Caki2 (cell line): ENCODE measurements at regions not wholly inside any gene's neighbourhood (a gene's known extent, or its start where the extent isn't known, plus 50 kb on each side); places are given as distances from the start of the nearest gene placed in this dataset.
A peak's percentile ranks its signal among the peaks of the same experiment; 100 is the strongest.
"Not testable (repeated sequence)": the region's sequence is repeated elsewhere in the genome, so short reads cannot be mapped to it uniquely, and the experiment has no call there.

Source experiments
- DNase-seq: peaks from one replicate; pipeline ENCODE4 v3.0.0-alpha.2; 2015; ENCODE audit warnings: low read depth
- in situ Hi-C: cut with HindIII; loops from 2 replicates; pipeline ENCODE4 v1.10.0; 2016; ENCODE audit warnings: low sequenced_read_pairs, low pct_unique_long_range_greater_than_20kb, mixed read lengths

- in situ Hi-C loops: no loop called here
- no peak for DNase-seq
Observed at GRCh38 chr3:78035131-78035641, 995.3 kb downstream of the ROBO2 start.

GRCh38 chr3:78041486-78041885 is 1001.6 kb downstream of the ROBO2 start:
- in situ Hi-C loops: no loop called here
- no peak for DNase-seq

GRCh38 chr3:78046566-78046965 is 1006.7 kb downstream of the ROBO2 start:
- in situ Hi-C loops: no loop called here

GRCh38 chr3:78048698-78049097 is 1008.8 kb downstream of the ROBO2 start:
- in situ Hi-C loops: no loop called here
- no peak for DNase-seq

More at GRCh38 chr3:78046566-78046965, 1006.7 kb downstream of the ROBO2 start:
- DNase-seq: no peak

- no peak for DNase-seq
- in situ Hi-C loops: no loop called here
Observed at GRCh38 chr3:78049521-78049920, 1009.6 kb downstream of the ROBO2 start.

- peak; percentile 14 for DNase-seq
- in situ Hi-C loops: no loop called here
Observed at GRCh38 chr3:78050276-78051065, 1010.6 kb downstream of the ROBO2 start.

- no peak for DNase-seq
- in situ Hi-C loops: no loop called here
Observed at GRCh38 chr3:78052746-78053145, 1012.8 kb downstream of the ROBO2 start.

- in situ Hi-C loops: no loop called here
- no peak for DNase-seq
Observed at GRCh38 chr3:78066287-78066686, 1026.4 kb downstream of the ROBO2 start.

- in situ Hi-C loops: no loop called here
- DNase-seq: no peak
Observed at GRCh38 chr3:78070188-78070587, 1030.3 kb downstream of the ROBO2 start.

GRCh38 chr3:78076379-78076778 is 1036.5 kb downstream of the ROBO2 start:
- no peak for DNase-seq
- in situ Hi-C loops: no loop called here

- in situ Hi-C loops: no loop called here
- no peak for DNase-seq
Observed at GRCh38 chr3:78077178-78077577, 1037.3 kb downstream of the ROBO2 start.

GRCh38 chr3:78077842-78078241 is 1037.9 kb downstream of the ROBO2 start:
- in situ Hi-C loops: no loop called here
- DNase-seq: no peak

GRCh38 chr3:78079514-78079913 is 1039.6 kb downstream of the ROBO2 start:
- DNase-seq: no peak
- in situ Hi-C loops: no loop called here

- in situ Hi-C loops: no loop called here
- DNase-seq: no peak
Observed at GRCh38 chr3:78086150-78086549, 1046.3 kb downstream of the ROBO2 start.

- DNase-seq: no peak
- in situ Hi-C loops: no loop called here
Observed at GRCh38 chr3:78087134-78087533, 1047.2 kb downstream of the ROBO2 start.

GRCh38 chr3:78088006-78088405 is 1048.1 kb downstream of the ROBO2 start:
- in situ Hi-C loops: no loop called here
- DNase-seq: no peak

- no peak for DNase-seq
- in situ Hi-C loops: no loop called here
Observed at GRCh38 chr3:78090382-78090781, 1050.5 kb downstream of the ROBO2 start.

- in situ Hi-C loops: no loop called here
- DNase-seq: no peak
Observed at GRCh38 chr3:78091478-78092119, 1051.7 kb downstream of the ROBO2 start.

GRCh38 chr3:78092574-78092973 is 1052.7 kb downstream of the ROBO2 start:
- in situ Hi-C loops, DNase-seq: not testable (repeated sequence)
